ENCODE measurements at regions not wholly inside any gene's neighbourhood (a gene's known extent, or its start where the extent isn't known, plus 50 kb on each side); places are given as distances from the start of the nearest gene placed in this dataset.

- H3K9me3 Mint-ChIP-seq: no peaks in the 10 kb centered on the region
- no peak overlapping the region for H3K27ac Mint-ChIP-seq
- H3K27me3 Mint-ChIP-seq: no peaks in the 10 kb centered on the region
- H3K4me1 Mint-ChIP-seq: peaks cover 5% of the 10 kb centered on the region
- DNase-seq (no peak), ATAC-seq (no peak)
- H3K36me3 Mint-ChIP-seq (ENCODE audit: low read depth): no peaks in the 10 kb centered on the region
- no peak overlapping the region for H3K4me3 Mint-ChIP-seq
These were observed 1124.9 kb upstream of the ZEB2 start for GRCh38 chr2:145644820-145645302.

GRCh38 chr2:145638675-145639074 lies 1118.8 kb upstream of the ZEB2 start:
- DNase-seq (no peak), ATAC-seq (no peak)
- Mint-ChIP-seq H3K9me3 (no peaks in the 10 kb centered on the region), H3K4me3 (no peak overlapping the region), H3K27me3 (no peaks in the 10 kb centered on the region), H3K36me3 (ENCODE audit: low read depth) (no peaks in the 10 kb centered on the region), H3K27ac (no peak overlapping the region), H3K4me1 (peaks cover 1% of the 10 kb centered on the region)

- Mint-ChIP-seq H3K27me3 (no peaks in the 10 kb centered on the region), H3K9me3 (no peaks in the 10 kb centered on the region), H3K27ac (no peak overlapping the region), H3K4me1 (no peaks in the 10 kb centered on the region), H3K36me3 (ENCODE audit: low read depth) (no peaks in the 10 kb centered on the region), H3K4me3 (no peak overlapping the region)
- ATAC-seq (no peak), DNase-seq (no peak)
These were observed 1115.9 kb upstream of the ZEB2 start for GRCh38 chr2:145635706-145636427.

DNA sequence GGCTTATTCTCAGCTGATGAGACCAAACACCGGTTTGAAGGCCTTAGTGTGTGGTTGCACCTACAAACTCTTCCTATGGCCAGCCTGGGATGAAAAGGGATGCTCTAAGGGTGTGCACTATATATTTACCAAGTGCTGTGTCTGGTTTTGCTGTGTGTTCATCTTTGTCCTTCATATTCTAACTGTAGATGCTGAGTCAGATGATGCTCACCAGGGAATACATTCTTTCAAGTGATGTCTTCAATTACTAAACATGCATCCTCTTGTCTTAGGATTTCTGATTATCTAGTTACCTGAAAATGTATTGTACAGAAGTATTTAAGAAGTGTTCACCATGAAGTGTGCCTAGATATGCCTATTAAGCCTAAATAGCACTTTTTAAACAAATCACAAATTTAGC lies 1111.6 kb upstream of the ZEB2 start:
- Mint-ChIP-seq H3K9me3 (no peaks in the 10 kb centered on the region), H3K4me1 (no peaks in the 10 kb centered on the region), H3K27ac (no peak overlapping the region), H3K36me3 (ENCODE audit: low read depth) (no peaks in the 10 kb centered on the region), H3K27me3 (no peaks in the 10 kb centered on the region), H3K4me3 (no peak overlapping the region)
- no peak for DNase-seq
- ATAC-seq: no peak

- Mint-ChIP-seq H3K27me3 (no peaks in the 10 kb centered on the region), H3K27ac (no peak overlapping the region), H3K4me1 (no peaks in the 10 kb centered on the region), H3K4me3 (no peak overlapping the region), H3K9me3 (no peaks in the 10 kb centered on the region), H3K36me3 (ENCODE audit: low read depth) (no peaks in the 10 kb centered on the region)
- DNase-seq (no peak), ATAC-seq (no peak)
These were observed 1106.4 kb upstream of the ZEB2 start for GRCh38 chr2:145626301-145626700.

DNA sequence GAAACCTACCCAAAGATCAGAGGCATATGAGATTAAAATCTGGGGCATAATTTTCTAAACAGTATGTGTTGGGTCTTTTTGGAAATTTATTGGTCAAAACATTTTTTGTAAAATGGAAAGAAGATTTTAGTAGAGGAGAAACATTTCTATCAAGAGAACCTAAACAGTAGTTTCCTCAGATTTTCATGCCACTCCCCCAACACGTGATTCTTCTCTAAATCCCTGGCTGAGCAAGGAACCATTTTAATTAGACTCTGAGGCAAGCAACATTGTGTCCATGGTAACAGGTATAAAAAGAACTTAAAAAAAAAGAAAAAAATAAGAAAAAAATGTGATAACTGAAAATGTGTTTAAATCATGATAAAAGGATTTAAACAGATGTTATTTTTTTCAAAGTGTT lies 1105.2 kb upstream of the ZEB2 start:
- DNase-seq (no peak), ATAC-seq (no peak)
- no peaks in the 10 kb centered on the region for H3K36me3 Mint-ChIP-seq (ENCODE audit: low read depth)
- no peaks in the 10 kb centered on the region for H3K27me3 Mint-ChIP-seq
- H3K4me1 Mint-ChIP-seq: no peaks in the 10 kb centered on the region
- H3K9me3 Mint-ChIP-seq: no peaks in the 10 kb centered on the region
- H3K4me3 Mint-ChIP-seq: no peak overlapping the region
- no peak overlapping the region for H3K27ac Mint-ChIP-seq

DNA sequence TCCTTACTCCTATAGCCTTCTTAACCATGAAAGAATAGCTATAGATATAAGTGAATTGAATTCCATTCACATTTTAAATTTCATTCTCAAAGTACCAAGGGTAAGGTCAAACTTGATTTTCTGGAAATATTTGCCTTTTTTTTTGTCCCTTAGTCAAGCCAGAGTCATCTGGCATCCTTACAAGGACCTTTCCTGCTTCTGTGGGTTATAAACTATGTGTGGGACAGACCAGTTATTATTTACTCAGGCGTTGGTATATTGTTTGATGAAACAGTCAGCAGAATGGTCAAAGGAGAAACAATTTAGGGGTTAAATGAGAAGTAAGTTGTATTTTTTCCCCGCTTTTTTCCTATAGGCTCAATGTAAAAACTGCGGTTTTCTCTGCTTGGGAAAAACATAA lies 1103.2 kb upstream of the ZEB2 start:
- no peaks in the 10 kb centered on the region for H3K4me1 Mint-ChIP-seq
- no peaks in the 10 kb centered on the region for H3K36me3 Mint-ChIP-seq (ENCODE audit: low read depth)
- H3K27ac Mint-ChIP-seq: no peak overlapping the region
- DNase-seq (no peak), ATAC-seq (no peak)
- H3K27me3 Mint-ChIP-seq: no peaks in the 10 kb centered on the region
- no peak overlapping the region for H3K4me3 Mint-ChIP-seq
- no peaks in the 10 kb centered on the region for H3K9me3 Mint-ChIP-seq

DNA sequence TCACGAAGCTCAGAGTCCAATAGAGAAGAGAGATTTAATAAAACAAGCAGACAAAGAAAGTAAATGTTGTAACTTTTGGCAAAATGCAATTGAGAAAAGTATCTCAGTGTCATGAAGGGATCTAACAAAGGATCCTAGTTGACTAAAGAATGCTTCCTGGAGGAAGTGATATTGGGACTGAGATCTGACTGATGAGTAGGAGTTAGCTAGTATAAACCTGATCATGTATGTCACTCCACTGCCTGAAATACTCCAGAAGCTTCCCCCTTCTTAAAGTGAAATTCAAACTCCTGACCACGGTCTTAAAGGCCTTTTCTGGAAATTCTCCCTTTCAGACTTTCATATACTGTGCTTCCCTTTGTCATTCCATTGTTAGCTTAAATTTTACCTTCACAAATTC lies 1102.4 kb upstream of the ZEB2 start:
- H3K4me1 Mint-ChIP-seq: no peaks in the 10 kb centered on the region
- H3K27ac Mint-ChIP-seq: no peak overlapping the region
- no peaks in the 10 kb centered on the region for H3K27me3 Mint-ChIP-seq
- no peaks in the 10 kb centered on the region for H3K36me3 Mint-ChIP-seq (ENCODE audit: low read depth)
- H3K4me3 Mint-ChIP-seq: no peak overlapping the region
- ATAC-seq: no peak
- DNase-seq: no peak
- no peaks in the 10 kb centered on the region for H3K9me3 Mint-ChIP-seq

GRCh38 chr2:145617906-145618305 lies 1098.0 kb upstream of the ZEB2 start:
- no peak overlapping the region for H3K27ac Mint-ChIP-seq
- H3K36me3 Mint-ChIP-seq (ENCODE audit: low read depth): no peaks in the 10 kb centered on the region
- H3K4me1 Mint-ChIP-seq: no peaks in the 10 kb centered on the region
- H3K27me3 Mint-ChIP-seq: no peaks in the 10 kb centered on the region
- H3K9me3 Mint-ChIP-seq: peaks cover 8% of the 10 kb centered on the region
- no peak overlapping the region for H3K4me3 Mint-ChIP-seq
- ATAC-seq: no peak
- no peak for DNase-seq

DNA sequence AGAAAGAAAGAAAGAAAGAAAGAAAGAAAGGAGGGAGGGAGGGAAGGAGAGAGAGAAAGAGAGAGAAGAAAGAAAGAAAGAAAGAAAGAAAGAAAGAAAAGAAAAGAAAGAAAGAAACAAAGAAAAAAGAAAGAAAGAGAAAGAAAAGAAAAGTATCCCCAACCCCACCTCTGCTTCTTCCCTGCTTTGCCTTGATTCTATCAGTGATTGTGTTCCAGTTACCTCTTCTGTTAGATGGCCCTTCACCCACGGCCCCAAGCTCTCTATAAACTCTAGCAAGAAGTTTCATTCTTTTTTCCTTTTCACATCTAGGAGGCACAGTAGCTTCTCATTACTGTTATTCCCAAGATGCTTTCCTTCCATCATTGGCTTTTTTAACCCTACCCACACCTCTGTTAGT lies 1097.5 kb upstream of the ZEB2 start:
- peaks cover 8% of the 10 kb centered on the region for H3K9me3 Mint-ChIP-seq
- H3K27me3 Mint-ChIP-seq: no peaks in the 10 kb centered on the region
- no peaks in the 10 kb centered on the region for H3K36me3 Mint-ChIP-seq (ENCODE audit: low read depth)
- ATAC-seq (no peak), DNase-seq (no peak)
- H3K27ac Mint-ChIP-seq: no peak overlapping the region
- no peaks in the 10 kb centered on the region for H3K4me1 Mint-ChIP-seq
- no peak overlapping the region for H3K4me3 Mint-ChIP-seq

DNA sequence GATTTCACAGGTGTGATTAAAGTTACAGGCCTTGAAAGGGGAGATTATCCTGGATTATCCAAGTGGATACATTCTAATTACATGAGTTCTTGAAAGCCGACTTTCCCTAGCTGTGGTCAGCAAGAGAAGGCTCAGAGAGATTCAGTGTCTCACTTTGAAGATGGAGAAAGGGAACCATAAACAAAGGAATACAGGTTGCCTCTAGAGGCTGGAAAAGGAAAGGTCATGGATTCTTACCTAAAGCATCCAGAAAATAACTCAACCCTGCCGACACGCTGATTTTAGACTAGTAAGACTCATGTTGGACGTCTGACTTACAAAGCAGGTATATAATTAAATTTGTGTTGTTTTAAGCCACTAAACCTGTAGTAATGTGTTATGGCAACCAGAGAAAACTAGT lies 1095.7 kb upstream of the ZEB2 start:
- Mint-ChIP-seq H3K4me1 (no peaks in the 10 kb centered on the region), H3K36me3 (ENCODE audit: low read depth) (no peaks in the 10 kb centered on the region), H3K27me3 (no peaks in the 10 kb centered on the region), H3K27ac (no peak overlapping the region), H3K4me3 (no peak overlapping the region), H3K9me3 (peaks cover 8% of the 10 kb centered on the region)
- DNase-seq (no peak), ATAC-seq (no peak)

DNA sequence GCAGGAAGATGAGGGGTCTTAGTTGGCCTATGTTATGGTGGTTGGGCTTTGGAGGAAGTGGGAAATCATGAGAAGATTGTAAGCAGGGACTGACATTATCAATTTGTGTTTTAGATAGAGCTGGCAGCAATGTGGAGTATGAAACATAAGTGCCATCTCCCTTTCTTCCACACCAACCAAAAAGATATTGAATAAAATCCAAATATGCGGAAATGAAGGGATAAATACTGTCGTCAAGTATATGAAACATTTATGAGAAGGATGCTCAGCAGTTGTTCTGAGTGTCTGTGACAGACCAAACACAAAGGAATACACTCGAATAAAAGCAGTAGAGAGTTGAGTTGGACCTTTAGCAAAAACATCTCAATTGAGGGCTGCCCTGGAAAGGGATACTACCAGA lies 1090.0 kb upstream of the ZEB2 start:
- DNase-seq (no peak), ATAC-seq (no peak)
- Mint-ChIP-seq H3K4me1 (no peaks in the 10 kb centered on the region), H3K27ac (no peak overlapping the region), H3K9me3 (peaks cover 4% of the 10 kb centered on the region), H3K36me3 (ENCODE audit: low read depth) (no peaks in the 10 kb centered on the region), H3K27me3 (no peaks in the 10 kb centered on the region), H3K4me3 (no peak overlapping the region)

DNA sequence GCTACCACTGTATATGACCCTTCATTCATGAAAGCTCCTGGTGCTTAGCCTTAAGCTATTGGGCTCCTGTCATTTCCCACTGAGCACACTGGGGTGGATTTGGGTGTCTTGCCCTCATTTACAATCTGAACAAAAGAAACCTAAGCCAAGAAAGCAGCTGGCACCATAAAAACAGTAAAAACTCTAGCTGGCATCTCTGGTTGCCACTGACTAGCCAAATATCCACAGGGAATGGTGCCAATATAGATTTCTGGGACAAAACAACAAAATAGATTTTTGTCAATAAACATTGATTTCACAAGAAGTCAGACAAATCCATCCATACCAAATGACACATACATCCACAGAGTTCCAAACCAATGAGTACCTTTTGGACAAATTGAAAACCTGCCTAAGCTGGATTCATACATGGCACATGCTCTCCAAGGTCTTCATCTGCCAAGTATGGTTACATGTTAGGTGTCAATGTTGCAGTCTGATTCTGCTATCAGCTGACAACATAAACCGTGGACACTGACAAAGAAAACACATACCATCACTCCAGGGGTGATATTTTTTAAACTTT lies 1081.5 kb upstream of the ZEB2 start:
- DNase-seq: no peak
- no peaks in the 10 kb centered on the region for H3K9me3 Mint-ChIP-seq

DNA sequence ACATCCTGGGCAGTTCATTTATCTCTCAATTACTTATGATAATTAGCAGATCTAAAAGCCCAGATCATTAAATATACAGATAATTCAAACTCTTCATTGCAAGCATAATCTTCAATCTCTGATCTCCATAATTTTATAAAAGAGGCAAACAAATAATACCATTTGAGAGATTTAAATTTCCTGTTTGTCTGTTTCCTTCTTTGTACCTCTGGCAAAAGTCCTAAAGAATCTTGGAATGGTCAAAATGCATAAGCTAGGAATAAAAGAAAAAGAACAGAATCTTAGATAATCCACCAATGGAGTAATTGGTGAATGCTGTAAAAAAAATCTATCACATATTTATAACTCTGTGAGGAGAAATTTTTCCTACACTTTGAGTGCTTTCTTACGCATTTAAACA lies 1080.9 kb upstream of the ZEB2 start:
- Mint-ChIP-seq H3K9me3 (no peaks in the 10 kb centered on the region), H3K27me3 (no peaks in the 10 kb centered on the region), H3K4me3 (no peak overlapping the region), H3K27ac (no peak overlapping the region), H3K4me1 (no peaks in the 10 kb centered on the region), H3K36me3 (ENCODE audit: low read depth) (no peaks in the 10 kb centered on the region)
- ATAC-seq (no peak), DNase-seq (no peak)

More for the DNA sequence above, 1081.5 kb upstream of the ZEB2 start:
- Mint-ChIP-seq H3K4me3 (no peak overlapping the region), H3K4me1 (no peaks in the 10 kb centered on the region), H3K36me3 (ENCODE audit: low read depth) (no peaks in the 10 kb centered on the region), H3K27me3 (no peaks in the 10 kb centered on the region), H3K27ac (no peak overlapping the region)
- no peak for ATAC-seq

GRCh38 chr2:145599756-145600155 lies 1079.8 kb upstream of the ZEB2 start:
- no peaks in the 10 kb centered on the region for H3K9me3 Mint-ChIP-seq
- H3K36me3 Mint-ChIP-seq (ENCODE audit: low read depth): no peaks in the 10 kb centered on the region
- DNase-seq (no peak), ATAC-seq (no peak)
- no peaks in the 10 kb centered on the region for H3K4me1 Mint-ChIP-seq
- H3K27me3 Mint-ChIP-seq: no peaks in the 10 kb centered on the region
- H3K27ac Mint-ChIP-seq: no peak overlapping the region
- H3K4me3 Mint-ChIP-seq: no peak overlapping the region

- no peak overlapping the region for H3K27ac Mint-ChIP-seq
- no peaks in the 10 kb centered on the region for H3K27me3 Mint-ChIP-seq
- no peaks in the 10 kb centered on the region for H3K4me1 Mint-ChIP-seq
- ATAC-seq: no peak
- H3K4me3 Mint-ChIP-seq: no peak overlapping the region
- H3K9me3 Mint-ChIP-seq: no peaks in the 10 kb centered on the region
- DNase-seq: no peak
- H3K36me3 Mint-ChIP-seq (ENCODE audit: low read depth): no peaks in the 10 kb centered on the region
These were observed 1078.5 kb upstream of the ZEB2 start for GRCh38 chr2:145598434-145598833.
